GM23248 (cell line): ENCODE measurements at regions not wholly inside any gene's neighbourhood (a gene's known extent, or its start where the extent isn't known, plus 50 kb on each side); places are given as distances from the start of the nearest gene placed in this dataset.

Experiments used
- DNase-seq: peaks from one replicate; pipeline ENCODE4 v3.0.0-alpha.2; 2015
- H2AFZ ChIP-seq: fragments of 200-600 bp; sonication (generic); 2 replicates; pipeline ENCODE4 v1.6.1; 2016; ENCODE audit warnings: antibody characterized with exemption
- H3F3A ChIP-seq: fragments of 200-600 bp; sonication (generic); 2 replicates; pipeline ENCODE4 v1.6.1; 2016; ENCODE audit warnings: mild to moderate bottlenecking, antibody characterized with exemption, mixed run types; ENCODE audit not compliant: insufficient read depth
- H3K27ac ChIP-seq: fragments of 200-600 bp; sonication (generic); 2 replicates; pipeline ENCODE4 v1.5.1; 2016; ENCODE audit warnings: mild to moderate bottlenecking
- H3K27me3 ChIP-seq: fragments of 200-600 bp; sonication (generic); replicated peaks from 2 replicates; pipeline ENCODE4 v1.6.1; 2016; ENCODE audit warnings: mild to moderate bottlenecking; ENCODE audit not compliant: insufficient read depth
- H3K36me3 ChIP-seq: fragments of 200-600 bp; sonication (generic); 2 replicates; pipeline ENCODE4 v1.6.1; 2016; ENCODE audit warnings: low read depth, mild to moderate bottlenecking
- H3K4me1 ChIP-seq: fragments of 200-600 bp; sonication (generic); 2 replicates; pipeline ENCODE4 v1.6.1; 2016; ENCODE audit warnings: mild to moderate bottlenecking; ENCODE audit not compliant: insufficient read depth
- H3K4me2 ChIP-seq: fragments of 200-600 bp; sonication (generic); one replicate; pipeline ENCODE4 v1.6.1; 2016; ENCODE audit warnings: mild to moderate bottlenecking; ENCODE audit not compliant: unreplicated experiment
- H3K4me3 ChIP-seq: fragments of 200-600 bp; sonication (generic); 2 replicates; pipeline ENCODE4 v1.5.1; 2016; ENCODE audit warnings: mild to moderate bottlenecking
- H3K79me2 ChIP-seq: fragments of 200-600 bp; sonication (generic); 2 replicates; pipeline ENCODE4 v1.6.1; 2016; ENCODE audit warnings: mild to moderate bottlenecking; ENCODE audit not compliant: insufficient read depth
- H3K9ac ChIP-seq: fragments of 200-600 bp; sonication (generic); 2 replicates; pipeline ENCODE4 v1.6.1; 2016; ENCODE audit warnings: mild to moderate bottlenecking
- H3K9me2 ChIP-seq: fragments of 200-600 bp; sonication (generic); 2 replicates; pipeline ENCODE4 v1.6.1; 2016; ENCODE audit warnings: mixed run types, mild to moderate bottlenecking, moderate library complexity; ENCODE audit not compliant: insufficient read depth
- H3K9me3 ChIP-seq: fragments of 200-600 bp; sonication (generic); one replicate; pipeline ENCODE4 v1.6.1; 2017; ENCODE audit warnings: low read depth
- H4K20me1 ChIP-seq: fragments of 200-600 bp; sonication (generic); 2 replicates; pipeline ENCODE4 v1.6.0; 2016; ENCODE audit not compliant: insufficient read depth
- EZH2 ChIP-seq: fragments of 200-600 bp; sonication (generic); IDR thresholded peaks from 2 replicates; pipeline ENCODE4 v1.6.1; 2018; ENCODE audit warnings: antibody characterized with exemption, mild to moderate bottlenecking; ENCODE audit not compliant: insufficient read depth, poor library complexity, severe bottlenecking
- EZH2phosphoT487 ChIP-seq: fragments of 200-600 bp; sonication (generic); IDR thresholded peaks from 2 replicates; pipeline ENCODE4 v1.6.1; 2018; ENCODE audit warnings: antibody characterized with exemption, moderate library complexity, mild to moderate bottlenecking, low read depth; ENCODE audit not compliant: insufficient read depth
- WGBS, 2 experiments: methylation state at CpG; one replicate each; pipeline ENCODE4 v1.1.6; 2015 to 2017; ENCODE audit warnings: low lambda C conversion rate in 2 of 2, low coverage in 1 of 2; ENCODE audit errors: missing lambda C conversion rate in 2 of 2; 5-methylcytosine and 5-hydroxymethylcytosine counted together
- in situ Hi-C: fragments of 300-500 bp; cut with MboI; formaldehyde crosslinking; loops from 2 replicates; pipeline ENCODE4 v1.15.0; 2020

GRCh38 chr10:28776519-28776918, 99.2 kb downstream of the BAMBI start:
- H3K79me2 ChIP-seq = no peaks in the 10 kb centered on the region
- TF ChIP-seq EZH2 (no peak), EZH2phosphoT487 (no peak)
- H3K9me2 ChIP-seq = no peaks in the 10 kb centered on the region
- no peak overlapping the region for H3K9ac ChIP-seq
- H3K9me3 ChIP-seq = no peaks in the 10 kb centered on the region
- H3K4me2 ChIP-seq = no peak overlapping the region
- H3F3A ChIP-seq = no peaks in the 10 kb centered on the region
- no peaks in the 10 kb centered on the region for H3K4me1 ChIP-seq
- H4K20me1 ChIP-seq = no peaks in the 10 kb centered on the region
- H3K4me3 ChIP-seq = no peak overlapping the region
- no peak overlapping the region for H3K27ac ChIP-seq
- no peak for DNase-seq
- H3K27me3 ChIP-seq = no peaks in the 10 kb centered on the region
- no peak overlapping the region for H2AFZ ChIP-seq
- in situ Hi-C loops = no loop called here
- H3K36me3 ChIP-seq = no peaks in the 10 kb centered on the region
- WGBS, 2 experiments = 22 to 31% methylated on average over 2 of the region's 2 CpGs

- H2AFZ ChIP-seq = no peak overlapping the region
- H3K4me1 ChIP-seq = no peaks in the 10 kb centered on the region
- H3K27ac ChIP-seq = no peak overlapping the region
- no peaks in the 10 kb centered on the region for H4K20me1 ChIP-seq
- no peak overlapping the region for H3K4me2 ChIP-seq
- H3K9me3 ChIP-seq = no peaks in the 10 kb centered on the region
- WGBS, 2 experiments = 12 to 15% methylated on average over 2 of the region's 2 CpGs
- H3K9ac ChIP-seq = no peak overlapping the region
- no peaks in the 10 kb centered on the region for H3K9me2 ChIP-seq
- no peaks in the 10 kb centered on the region for H3F3A ChIP-seq
- no peak for TF ChIP-seq EZH2phosphoT487
- in situ Hi-C loops = no loop called here
- no peaks in the 10 kb centered on the region for H3K36me3 ChIP-seq
- no peak for DNase-seq
- no peak overlapping the region for H3K4me3 ChIP-seq
- no peaks in the 10 kb centered on the region for H3K79me2 ChIP-seq
- H3K27me3 ChIP-seq = no peaks in the 10 kb centered on the region
Measured at GRCh38 chr10:28777911-28778310, 100.6 kb downstream of the BAMBI start.

GRCh38 chr10:28778524-28778923, 101.2 kb downstream of the BAMBI start:
- H3K4me1 ChIP-seq = no peaks in the 10 kb centered on the region
- H3K27ac ChIP-seq = no peak overlapping the region
- no peaks in the 10 kb centered on the region for H3F3A ChIP-seq
- no peak overlapping the region for H3K4me3 ChIP-seq
- in situ Hi-C loops = no loop called here
- H3K27me3 ChIP-seq = no peaks in the 10 kb centered on the region
- no peak overlapping the region for H2AFZ ChIP-seq
- DNase-seq = no peak
- no peaks in the 10 kb centered on the region for H3K9me2 ChIP-seq
- no peaks in the 10 kb centered on the region for H3K9me3 ChIP-seq
- WGBS, 2 experiments = 4 to 16% methylated on average over 2 of the region's 2 CpGs
- H4K20me1 ChIP-seq = no peaks in the 10 kb centered on the region
- H3K79me2 ChIP-seq = no peaks in the 10 kb centered on the region
- TF ChIP-seq EZH2 (no peak), EZH2phosphoT487 (no peak)
- H3K36me3 ChIP-seq = no peaks in the 10 kb centered on the region
- H3K4me2 ChIP-seq = no peak overlapping the region
- no peak overlapping the region for H3K9ac ChIP-seq

- H3K79me2 ChIP-seq = no peaks in the 10 kb centered on the region
- no peak for TF ChIP-seq EZH2
- TF ChIP-seq EZH2phosphoT487 = no peak
- in situ Hi-C loops = no loop called here
- H3K27ac ChIP-seq = no peak overlapping the region
- no peak for DNase-seq
- no peaks in the 10 kb centered on the region for H3K9me3 ChIP-seq
- no peak overlapping the region for H2AFZ ChIP-seq
- WGBS, 2 experiments = 34 to 37% methylated on average over 5 of the region's 5 CpGs
- H4K20me1 ChIP-seq = no peaks in the 10 kb centered on the region
- H3F3A ChIP-seq = no peaks in the 10 kb centered on the region
- no peak overlapping the region for H3K4me2 ChIP-seq
- no peak overlapping the region for H3K4me3 ChIP-seq
- H3K27me3 ChIP-seq = no peaks in the 10 kb centered on the region
- no peak overlapping the region for H3K9ac ChIP-seq
- H3K9me2 ChIP-seq = no peaks in the 10 kb centered on the region
- no peaks in the 10 kb centered on the region for H3K36me3 ChIP-seq
- H3K4me1 ChIP-seq = no peaks in the 10 kb centered on the region
Measured at GRCh38 chr10:28781296-28781695, 104.0 kb downstream of the BAMBI start.

- no peaks in the 10 kb centered on the region for H3K36me3 ChIP-seq
- DNase-seq = no peak
- H3K27ac ChIP-seq = no peak overlapping the region
- H4K20me1 ChIP-seq = no peaks in the 10 kb centered on the region
- H3K4me3 ChIP-seq = no peak overlapping the region
- no peak overlapping the region for H2AFZ ChIP-seq
- no peaks in the 10 kb centered on the region for H3K9me3 ChIP-seq
- no peak overlapping the region for H3K4me2 ChIP-seq
- TF ChIP-seq EZH2 (no peak), EZH2phosphoT487 (no peak)
- 14% methylated on average over 5 of the region's 5 CpGs for WGBS, 2 experiments
- in situ Hi-C loops = no loop called here
- H3K27me3 ChIP-seq = no peaks in the 10 kb centered on the region
- H3K79me2 ChIP-seq = no peaks in the 10 kb centered on the region
- H3K9me2 ChIP-seq = no peaks in the 10 kb centered on the region
- H3K4me1 ChIP-seq = no peaks in the 10 kb centered on the region
- no peaks in the 10 kb centered on the region for H3F3A ChIP-seq
- H3K9ac ChIP-seq = no peak overlapping the region
Measured at GRCh38 chr10:28783087-28783486, 105.8 kb downstream of the BAMBI start.
